H1 (cell line): ENCODE measurements at regions not wholly inside any gene's neighbourhood (a gene's known extent, or its start where the extent isn't known, plus 50 kb on each side); places are given as distances from the start of the nearest gene placed in this dataset.

Experiments used
- CTCF ChIA-PET: fragments of 300-600 bp; sonication (Branson Sonifier 250); formaldehyde crosslinking; loops from one replicate; lab custom pipeline; 2021; ENCODE audit not compliant: partially characterized antibody; lab: Charles Lee
- POLR2A ChIA-PET: fragments of 300-600 bp; sonication (Branson Sonifier 250); formaldehyde crosslinking; loops from one replicate; lab custom pipeline; 2021; ENCODE audit warnings: inconsistent platforms; ENCODE audit not compliant: partially characterized antibody; lab: Charles Lee
- DNase-seq, 2 experiments: peaks; one replicate each; pipeline versions ENCODE4 v3.0.0 to v3.0.0-alpha.2; 2010 to 2022; ENCODE audit warnings: low spot score in 2 of 2, low read depth in 1 of 2, mixed read lengths in 1 of 2
- FAIRE-seq: peaks from 2 replicates; lab custom pipeline; 2011; peaks lifted over from hg19 to GRCh38; lab: Jason Lieb, UNC
- H2AFZ ChIP-seq: 2 replicates; pipeline ENCODE4 v1.8.1; 2012; ENCODE audit warnings: low read length, inconsistent platforms
- H2AK5ac ChIP-seq: 2 replicates; pipeline ENCODE4 v1.6.1; 2013; ENCODE audit warnings: low read depth, low read length
- H2BK120ac ChIP-seq: replicated peaks from 2 replicates; pipeline ENCODE3; 2013; ENCODE audit warnings: low read depth, low read length, inconsistent platforms
- H2BK12ac ChIP-seq: 2 replicates; pipeline ENCODE4 v1.6.1; 2013; ENCODE audit warnings: low read depth, low read length
- H2BK15ac ChIP-seq: 2 replicates; pipeline ENCODE4 v1.6.1; 2013; ENCODE audit warnings: low read length
- H2BK20ac ChIP-seq: 2 replicates; pipeline ENCODE4 v1.6.1; 2013; ENCODE audit warnings: low read length
- H2BK5ac ChIP-seq: 2 replicates; pipeline ENCODE4 v1.6.1; 2013; ENCODE audit warnings: low read depth, low read length
- H3K14ac ChIP-seq: 2 replicates; pipeline ENCODE4 v1.6.1; 2013; ENCODE audit warnings: inconsistent platforms; ENCODE audit not compliant: insufficient read length
- H3K18ac ChIP-seq: 2 replicates; pipeline ENCODE4 v1.6.1; 2013; ENCODE audit warnings: low read length; ENCODE audit errors: extremely low read depth
- H3K23ac ChIP-seq: 2 replicates; pipeline ENCODE4 v1.6.1; 2013; ENCODE audit warnings: inconsistent platforms; ENCODE audit not compliant: insufficient read length
- H3K23me2 ChIP-seq: 2 replicates; pipeline ENCODE4 v1.6.1; 2013; ENCODE audit warnings: low read depth, low read length
- H3K27ac ChIP-seq: 2 replicates; pipeline ENCODE4 v1.6.1; 2011; ENCODE audit warnings: low read depth, low read length, inconsistent platforms
- H3K27me3 ChIP-seq, 4 experiments: replicated peaks in 1 of 4; 1 replicate in 1 of 4; 2 replicates in 3 of 4; pipeline versions ENCODE4 v1.6.1 to v1.8.1; 2011 to 2013; ENCODE audit warnings: low read length in 3 of 4, mild to moderate bottlenecking in 3 of 4, inconsistent platforms in 2 of 4, mixed read lengths in 2 of 4, moderate library complexity in 1 of 4; ENCODE audit not compliant: control insufficient read depth in 3 of 4, insufficient read depth in 3 of 4; ENCODE audit errors: extremely low read depth in 1 of 4
- H3K36me3 ChIP-seq, 4 experiments: 2 replicates each; pipeline versions ENCODE4 v1.6.1 to v1.8.1; 2011 to 2013; ENCODE audit warnings: mild to moderate bottlenecking in 4 of 4, low read length in 3 of 4, moderate library complexity in 2 of 4, control low read depth in 1 of 4, inconsistent platforms in 1 of 4; ENCODE audit not compliant: insufficient read depth in 4 of 4, control insufficient read depth in 2 of 4
- H3K4ac ChIP-seq: replicated peaks from 2 replicates; pipeline ENCODE3; 2013; ENCODE audit warnings: low read length, low read depth, mixed read lengths, inconsistent platforms; ENCODE audit not compliant: insufficient read length
- H3K4me1 ChIP-seq, 4 experiments: replicated peaks in 1 of 4; 1 replicate in 1 of 4; 2 replicates in 3 of 4; pipeline versions ENCODE4 v1.6.1 to v1.8.1; 2011 to 2013; ENCODE audit warnings: low read length in 3 of 4, inconsistent platforms in 2 of 4, mixed read lengths in 1 of 4; ENCODE audit not compliant: insufficient read depth in 4 of 4, control insufficient read depth in 3 of 4
- H3K4me2 ChIP-seq, 2 experiments: 2 replicates each; pipeline versions ENCODE4 v1.6.1 to v1.8.1; 2011 to 2013; ENCODE audit warnings: low read depth in 2 of 2, low read length in 2 of 2, control low read depth in 1 of 2, inconsistent platforms in 1 of 2, mild to moderate bottlenecking in 1 of 2; ENCODE audit not compliant: insufficient read depth in 1 of 2
- H3K4me3 ChIP-seq, 4 experiments: fragments of 200-600, 300-600 bp in 1 of 4; sonication (generic), shearing (Covaris generic), sonication (Bioruptor Twin) in 1 of 4; 2 replicates each; pipeline versions ENCODE4 v1.5.1 to v1.8.1; 2011 to 2016; ENCODE audit warnings: low read length in 4 of 4, low read depth in 3 of 4, control low read depth in 2 of 4, inconsistent platforms in 2 of 4, mild to moderate bottlenecking in 2 of 4, mixed read lengths in 1 of 4, moderate library complexity in 1 of 4; ENCODE audit not compliant: insufficient read depth in 2 of 4; ENCODE audit errors: extremely low read depth in 1 of 4
- H3K56ac ChIP-seq: replicated peaks from 2 replicates; pipeline ENCODE3; 2013; ENCODE audit warnings: low read depth, mild to moderate bottlenecking, mixed read lengths, low read length, inconsistent platforms; ENCODE audit not compliant: insufficient read length
- H3K79me1 ChIP-seq: 2 replicates; pipeline ENCODE4 v1.6.1; 2013; ENCODE audit warnings: low read depth, low read length, control low read depth
- H3K79me2 ChIP-seq, 2 experiments: 2 replicates each; pipeline versions ENCODE4 v1.6.1 to v1.8.1; 2012 to 2013; ENCODE audit warnings: low read length in 2 of 2, mild to moderate bottlenecking in 2 of 2, inconsistent platforms in 1 of 2; ENCODE audit not compliant: insufficient read depth in 2 of 2, control insufficient read depth in 1 of 2
- H3K9ac ChIP-seq, 4 experiments: replicated peaks in 1 of 4; 1 replicate in 1 of 4; 2 replicates in 3 of 4; pipeline versions ENCODE4 v1.6.1 to v1.8.1; 2011 to 2013; ENCODE audit warnings: low read depth in 3 of 4, low read length in 3 of 4, control low read depth in 2 of 4, mild to moderate bottlenecking in 2 of 4, moderate library complexity in 2 of 4, inconsistent platforms in 1 of 4; ENCODE audit errors: extremely low read depth in 1 of 4
- H3K9me3 ChIP-seq, 2 experiments: 2 replicates each; pipeline versions ENCODE4 v1.6.1 to v1.8.1; 2012 to 2013; ENCODE audit warnings: mild to moderate bottlenecking in 2 of 2, moderate library complexity in 2 of 2, control low read depth in 1 of 2, inconsistent platforms in 1 of 2, low read depth in 1 of 2, low read length in 1 of 2, mixed read lengths in 1 of 2; ENCODE audit not compliant: insufficient read depth in 2 of 2
- H4K20me1 ChIP-seq, 2 experiments: replicated peaks in 1 of 2; 2 replicates each; pipeline versions ENCODE3 to v1.8.1; 2011 to 2013; ENCODE audit warnings: inconsistent platforms in 2 of 2, low read length in 2 of 2, mild to moderate bottlenecking in 1 of 2; ENCODE audit not compliant: insufficient read depth in 2 of 2, control insufficient read depth in 1 of 2
- H4K5ac ChIP-seq: 2 replicates; pipeline ENCODE4 v1.6.1; 2013; ENCODE audit warnings: low read length, low read depth, mixed read lengths, inconsistent platforms; ENCODE audit not compliant: insufficient read length
- H4K8ac ChIP-seq: 2 replicates; pipeline ENCODE4 v1.8.0; 2013; ENCODE audit warnings: mild to moderate bottlenecking, moderate library complexity, low read length, inconsistent platforms; ENCODE audit not compliant: insufficient read depth; ENCODE audit errors: extremely low read depth
- H4K91ac ChIP-seq: replicated peaks from 2 replicates; pipeline ENCODE3; 2013; ENCODE audit warnings: low read length, mixed read lengths, inconsistent platforms; ENCODE audit not compliant: insufficient read length
- ATF3 ChIP-seq: IDR thresholded peaks from 2 replicates; pipeline ENCODE4 v1.6.1; 2011; ENCODE audit warnings: low read depth, mild to moderate bottlenecking, low read length; ENCODE audit not compliant: insufficient read depth
- E2F6 ChIP-seq: IDR thresholded peaks from 2 replicates; pipeline ENCODE4 v1.6.1; 2012; ENCODE audit warnings: inconsistent platforms
- RNF2 ChIP-seq: fragments of 200-900, 300-1000 bp; sonication (generic); IDR thresholded peaks from 2 replicates; pipeline ENCODE4 v1.7.1; 2016; ENCODE audit warnings: borderline replicate concordance, low read depth, mild to moderate bottlenecking, antibody characterized with exemption, low read length; ENCODE audit not compliant: poor library complexity, severe bottlenecking; ENCODE audit errors: missing control alignments
- SIN3A ChIP-seq, 2 experiments: IDR thresholded peaks in 1 of 2; conservative IDR thresholded peaks in 1 of 2; 2 replicates each; pipeline ENCODE4 v1.6.1; 2011 to 2012; ENCODE audit warnings: low read length in 2 of 2, improper control_type of control experiment in 1 of 2, low read depth in 1 of 2, mild to moderate bottlenecking in 1 of 2
- SIRT6 ChIP-seq: IDR thresholded peaks from one replicate; pipeline ENCODE4 v1.7.1; 2012; ENCODE audit warnings: low read length, inconsistent platforms
- SIX5 ChIP-seq: IDR thresholded peaks from 2 replicates; pipeline ENCODE4 v1.6.1; 2011; ENCODE audit warnings: mild to moderate bottlenecking, low read depth, low read length
- SRF ChIP-seq: IDR thresholded peaks from 2 replicates; pipeline ENCODE4 v1.6.1; 2011; ENCODE audit warnings: mild to moderate bottlenecking, low read depth, low read length, moderate library complexity
- WGBS, 2 experiments: shearing (Covaris generic) in 1 of 2; methylation state at CpG; one replicate each; pipeline versions ENCODE4 v1.1.6 to v1.1.7; 2013 to 2015; ENCODE audit warnings: low lambda C conversion rate in 2 of 2, mixed read lengths in 2 of 2, inconsistent platforms in 1 of 2, low coverage in 1 of 2, missing lambda C conversion rate in 1 of 2; ENCODE audit not compliant: insufficient replicate concordance in 2 of 2, insufficient coverage in 1 of 2, insufficient read length in 1 of 2; ENCODE audit errors: extremely low coverage in 1 of 2, missing lambda C conversion rate in 1 of 2; 5-methylcytosine and 5-hydroxymethylcytosine counted together

DNA sequence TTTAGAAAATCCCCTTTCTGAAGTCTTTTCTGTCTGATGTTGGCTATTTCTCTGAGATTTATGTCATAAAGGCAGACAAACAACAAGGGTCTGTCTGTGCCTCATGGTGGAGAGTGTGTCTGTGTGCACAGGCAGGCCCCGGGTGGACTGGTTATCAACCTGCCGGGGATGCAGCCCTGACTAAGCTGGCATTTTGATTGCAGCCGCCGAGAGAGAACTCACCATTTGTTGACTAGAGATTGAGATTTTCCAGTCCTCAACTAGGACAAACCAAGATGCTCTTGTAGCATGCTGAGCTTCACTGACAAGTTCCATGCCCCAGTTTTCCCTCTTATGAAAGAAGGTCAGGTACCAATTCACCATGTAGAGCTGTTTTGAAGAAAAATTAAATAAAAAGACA lies 363.6 kb upstream of the CNR1 start:
- H3K23me2 ChIP-seq = no peaks in the 10 kb centered on the region; the same call in 1 of the 2 replicates
- no peaks in the 10 kb centered on the region for H3K27me3 ChIP-seq
- H3K18ac ChIP-seq = no peak overlapping the region
- FAIRE-seq (no peak), DNase-seq (no peak)
- H3K4me3 ChIP-seq = no peak overlapping the region
- H3K23ac ChIP-seq = no peak overlapping the region
- no peak overlapping the region for H3K4ac ChIP-seq
- no peak overlapping the region for H4K91ac ChIP-seq
- H4K5ac ChIP-seq = no peak overlapping the region
- H4K20me1 ChIP-seq = no peaks in the 10 kb centered on the region
- TF ChIP-seq SIN3A (conservative IDR thresholded peaks at IDR 0.05 in 1 of 2, IDR thresholded peaks at IDR 0.05 in 1 of 2; ENCODE audit: low read depth in 1 of 2, low read length in 2 of 2) (no peak), RNF2 (no peak), SIX5 (no peak), ATF3 (no peak), SRF (no peak), SIRT6 (no peak), E2F6 (no peak)
- TF ChIP-seq, all 59 proteins: peak for 0
- H3K9me3 ChIP-seq = peaks cover 0 to 12% of the 10 kb centered on the region in 2 experiments; a peak in 2 of 4 replicates
- ChIA-PET POLR2A (no interaction called here), CTCF (interaction anchor here (1.1 kb wide), 1 partner anchor 11 kb away, joined by 3 read pairs; no protein-coding TSS in a partner anchor)
- H3K79me1 ChIP-seq = no peaks in the 10 kb centered on the region
- no peaks in the 10 kb centered on the region for H3K79me2 ChIP-seq
- no peak overlapping the region for H2AFZ ChIP-seq
- H3K56ac ChIP-seq = no peak overlapping the region
- H2BK120ac ChIP-seq = no peak overlapping the region
- H3K27ac ChIP-seq = no peak overlapping the region
- H2AK5ac ChIP-seq = no peak overlapping the region
- no peak overlapping the region for H2BK20ac ChIP-seq
- no peak overlapping the region for H2BK12ac ChIP-seq
- H3K36me3 ChIP-seq = no peaks in the 10 kb centered on the region
- H4K8ac ChIP-seq = no peak overlapping the region
- H3K4me1 ChIP-seq = peaks cover 0 to 5% (median 1%) of the 10 kb centered on the region in 4 experiments; a peak in 3 of 7 replicates
- H3K4me2 ChIP-seq = no peak overlapping the region
- no peak overlapping the region for H3K9ac ChIP-seq
- no peak overlapping the region for H2BK15ac ChIP-seq
- WGBS, 2 experiments = 85% methylated on average over 4 of the region's 4 CpGs; no CpG with 5 or more reads in 1 of the 2 experiments
- H3K14ac ChIP-seq = no peak overlapping the region
- H2BK5ac ChIP-seq = no peak overlapping the region
